GM23338 (cell line): ENCODE measurements at regions not wholly inside any gene's neighbourhood (a gene's known extent, or its start where the extent isn't known, plus 50 kb on each side); places are given as distances from the start of the nearest gene placed in this dataset.

ENCODE experiments used
- ATAC-seq: fragments of 200-7000 bp; cut with Tn5 transposase; 3 replicates; pipeline ENCODE4 v1.9.1; 2020
- DNase-seq: peaks from one replicate; pipeline ENCODE4 v3.0.0-alpha.2; 2015; ENCODE audit warnings: low spot score
- H2AFZ ChIP-seq: fragments of 200-600 bp; sonication (generic); 2 replicates; pipeline ENCODE4 v1.8.0; 2016; ENCODE audit warnings: antibody characterized with exemption, mild to moderate bottlenecking, moderate library complexity
- H3F3A ChIP-seq: fragments of 200-600 bp; sonication (generic); replicated peaks from 2 replicates; pipeline ENCODE4 v1.8.0; 2017; ENCODE audit warnings: antibody characterized with exemption, mixed run types, low read depth
- H3K27ac ChIP-seq: fragments of 200-600 bp; sonication (generic); 2 replicates; pipeline ENCODE4 v1.6.1; 2016; ENCODE audit warnings: low read depth
- H3K27me3 ChIP-seq: fragments of 200-600 bp; sonication (generic); 2 replicates; pipeline ENCODE4 v1.8.0; 2016; ENCODE audit warnings: mild to moderate bottlenecking, mixed run types, moderate library complexity; ENCODE audit not compliant: insufficient read depth
- H3K36me3 ChIP-seq: fragments of 200-600 bp; sonication (generic); 2 replicates; pipeline ENCODE4 v1.8.0; 2016; ENCODE audit warnings: mild to moderate bottlenecking; ENCODE audit not compliant: insufficient read depth
- H3K4me1 ChIP-seq: fragments of 200-600 bp; sonication (generic); 2 replicates; pipeline ENCODE4 v1.8.0; 2016; ENCODE audit warnings: mild to moderate bottlenecking, moderate library complexity; ENCODE audit not compliant: insufficient read depth
- H3K4me2 ChIP-seq: fragments of 200-600 bp; sonication (generic); 2 replicates; pipeline ENCODE4 v1.7.1; 2017; ENCODE audit warnings: mixed run types
- H3K4me3 ChIP-seq: fragments of 200-600 bp; sonication (generic); 2 replicates; pipeline ENCODE4 v1.6.1; 2016; ENCODE audit warnings: mixed run types
- H3K79me2 ChIP-seq: fragments of 200-600 bp; sonication (generic); replicated peaks from 2 replicates; pipeline ENCODE4 v1.8.0; 2017; ENCODE audit warnings: mild to moderate bottlenecking; ENCODE audit not compliant: insufficient read depth
- H3K9me2 ChIP-seq: fragments of 200-600 bp; sonication (generic); 2 replicates; pipeline ENCODE4 v1.8.0; 2017; ENCODE audit not compliant: insufficient read depth
- H4K20me1 ChIP-seq: fragments of 200-600 bp; sonication (generic); replicated peaks from 2 replicates; pipeline ENCODE4 v1.8.0; 2017; ENCODE audit warnings: mild to moderate bottlenecking; ENCODE audit not compliant: insufficient read depth
- H3K27ac Mint-ChIP-seq: 2 replicates; pipeline ENCODE4 v1.8.0; 2020; ENCODE audit warnings: inconsistent platforms, mild to moderate bottlenecking, moderate library complexity, mixed read lengths
- H3K27me3 Mint-ChIP-seq: 3 replicates; pipeline ENCODE4 v1.8.0; 2022; ENCODE audit warnings: low read depth, mild to moderate bottlenecking, moderate library complexity, mixed read lengths, inconsistent platforms; ENCODE audit not compliant: insufficient read depth, poor library complexity
- H3K36me3 Mint-ChIP-seq: 3 replicates; pipeline ENCODE4 v1.8.0; 2021; ENCODE audit warnings: low read depth, mild to moderate bottlenecking, inconsistent platforms, moderate library complexity, mixed read lengths
- H3K4me1 Mint-ChIP-seq: 3 replicates; pipeline ENCODE4 v1.8.0; 2020; ENCODE audit warnings: mild to moderate bottlenecking, inconsistent platforms, mixed read lengths
- H3K4me3 Mint-ChIP-seq: 3 replicates; pipeline ENCODE4 v1.8.0; 2021; ENCODE audit warnings: moderate library complexity, mild to moderate bottlenecking, inconsistent platforms, mixed read lengths
- H3K9me3 Mint-ChIP-seq: 3 replicates; pipeline ENCODE4 v1.8.0; 2020; ENCODE audit warnings: moderate library complexity, mild to moderate bottlenecking, inconsistent platforms, mixed read lengths
- CTCF ChIP-seq, 2 experiments: fragments of 200-600 bp in 1 of 2; sonication (generic) in 1 of 2; conservative IDR thresholded peaks; 2 replicates each; pipeline versions ENCODE4 v1.5.1 to v1.6.1; 2016 to 2017; ENCODE audit warnings: antibody characterized with exemption in 2 of 2, low read depth in 2 of 2, mild to moderate bottlenecking in 2 of 2, moderate library complexity in 1 of 2
- EZH2 ChIP-seq: fragments of 200-600 bp; sonication (generic); IDR thresholded peaks from one replicate; pipeline ENCODE4 v1.8.0; 2017; ENCODE audit warnings: antibody characterized with exemption, mild to moderate bottlenecking, low read depth; ENCODE audit not compliant: unreplicated experiment
- EZH2phosphoT487 ChIP-seq: fragments of 200-600 bp; sonication (generic); IDR thresholded peaks from one replicate; pipeline ENCODE4 v1.8.1; 2018; ENCODE audit warnings: antibody characterized with exemption; ENCODE audit not compliant: unreplicated experiment
- JUNB ChIP-seq: IDR thresholded peaks from one replicate; pipeline ENCODE4 v1.6.1; 2016; ENCODE audit warnings: antibody characterized with exemption; ENCODE audit not compliant: unreplicated experiment
- POLR2AphosphoS5 ChIP-seq: IDR thresholded peaks from 2 replicates; pipeline ENCODE4 v1.6.1; 2016; ENCODE audit warnings: antibody characterized with exemption, low read depth
- REST ChIP-seq: IDR thresholded peaks from one replicate; pipeline ENCODE4 v1.6.1; 2018; ENCODE audit warnings: antibody characterized with exemption; ENCODE audit not compliant: unreplicated experiment
- ZNF462 ChIP-seq: fragments of 250-450 bp; sonication (Bioruptor Pico); IDR thresholded peaks from 2 replicates; pipeline ENCODE4 v1.5.0; 2020; ENCODE audit warnings: mild to moderate bottlenecking, moderate library complexity

GRCh38 chr18:65017372-65017760, 733.4 kb upstream of the CDH7 start:
- TF ChIP-seq JUNB (no peak), CTCF (conservative IDR thresholded peaks at IDR 0.05; ENCODE audit: low read depth in 2 of 2) (no peak), EZH2 (no peak), REST (no peak), EZH2phosphoT487 (no peak), POLR2AphosphoS5 (no peak), ZNF462 (CRISPR knock-in tag) (no peak)
- no peaks in the 10 kb centered on the region for H3K4me1 ChIP-seq
- H3K4me3 Mint-ChIP-seq: no peak overlapping the region

More at GRCh38 chr18:65017372-65017760, 733.4 kb upstream of the CDH7 start:
- Histone ChIP-seq H3K9me2 (no peaks in the 10 kb centered on the region), H3F3A (no peaks in the 10 kb centered on the region), H2AFZ (no peak overlapping the region), H3K36me3 (no peaks in the 10 kb centered on the region), H3K4me2 (no peak overlapping the region), H4K20me1 (no peaks in the 10 kb centered on the region), H3K27me3 (no peaks in the 10 kb centered on the region), H3K27ac (no peak overlapping the region), H3K4me3 (no peak overlapping the region), H3K79me2 (no peaks in the 10 kb centered on the region)
- no peak for ATAC-seq
- H3K27ac Mint-ChIP-seq: no peak overlapping the region
- no peaks in the 10 kb centered on the region for H3K36me3 Mint-ChIP-seq
- H3K27me3 Mint-ChIP-seq: no peaks in the 10 kb centered on the region
- H3K9me3 Mint-ChIP-seq: no peaks in the 10 kb centered on the region
- no peaks in the 10 kb centered on the region for H3K4me1 Mint-ChIP-seq
- DNase-seq: no peak
